HL-60 (cell line): ENCODE measurements at regions not wholly inside any gene's neighbourhood (a gene's known extent, or its start where the extent isn't known, plus 50 kb on each side); places are given as distances from the start of the nearest gene placed in this dataset.

Experiments
- CTCF ChIP-seq: IDR thresholded peaks from one replicate; pipeline ENCODE4 v1.5.1; 2011; ENCODE audit warnings: low read length, control low read depth, inconsistent platforms; ENCODE audit not compliant: insufficient read depth
- GABPA ChIP-seq: IDR thresholded peaks from 2 replicates; pipeline ENCODE4 v1.6.1; 2012; ENCODE audit warnings: low read depth
- POLR2AphosphoS5 ChIP-seq: IDR thresholded peaks from 2 replicates; pipeline ENCODE4 v1.6.1; 2012; ENCODE audit warnings: low read depth
- REST ChIP-seq: IDR thresholded peaks from 2 replicates; pipeline ENCODE4 v1.6.1; 2012; ENCODE audit warnings: low read depth; ENCODE audit not compliant: insufficient replicate concordance

- TF ChIP-seq CTCF: no peak
- no peak for TF ChIP-seq POLR2AphosphoS5
- no peak for TF ChIP-seq GABPA
- TF ChIP-seq REST: no peak
Observed at GRCh38 chrX:36869457-36869856, 138.7 kb upstream of the FAM47C start.
